GM23338 (cell line): ENCODE measurements at regions not wholly inside any gene's neighbourhood (a gene's known extent, or its start where the extent isn't known, plus 50 kb on each side); places are given as distances from the start of the nearest gene placed in this dataset.

Experiments used
- ATAC-seq: fragments of 200-7000 bp; cut with Tn5 transposase; 3 replicates; pipeline ENCODE4 v1.9.1; 2020
- DNase-seq: peaks from one replicate; pipeline ENCODE4 v3.0.0-alpha.2; 2015; ENCODE audit warnings: low spot score
- H2AFZ ChIP-seq: fragments of 200-600 bp; sonication (generic); 2 replicates; pipeline ENCODE4 v1.8.0; 2016; ENCODE audit warnings: antibody characterized with exemption, mild to moderate bottlenecking, moderate library complexity
- H3F3A ChIP-seq: fragments of 200-600 bp; sonication (generic); replicated peaks from 2 replicates; pipeline ENCODE4 v1.8.0; 2017; ENCODE audit warnings: antibody characterized with exemption, mixed run types, low read depth
- H3K27ac ChIP-seq: fragments of 200-600 bp; sonication (generic); 2 replicates; pipeline ENCODE4 v1.6.1; 2016; ENCODE audit warnings: low read depth
- H3K27me3 ChIP-seq: fragments of 200-600 bp; sonication (generic); 2 replicates; pipeline ENCODE4 v1.8.0; 2016; ENCODE audit warnings: mild to moderate bottlenecking, mixed run types, moderate library complexity; ENCODE audit not compliant: insufficient read depth
- H3K36me3 ChIP-seq: fragments of 200-600 bp; sonication (generic); 2 replicates; pipeline ENCODE4 v1.8.0; 2016; ENCODE audit warnings: mild to moderate bottlenecking; ENCODE audit not compliant: insufficient read depth
- H3K4me1 ChIP-seq: fragments of 200-600 bp; sonication (generic); 2 replicates; pipeline ENCODE4 v1.8.0; 2016; ENCODE audit warnings: mild to moderate bottlenecking, moderate library complexity; ENCODE audit not compliant: insufficient read depth
- H3K4me2 ChIP-seq: fragments of 200-600 bp; sonication (generic); 2 replicates; pipeline ENCODE4 v1.7.1; 2017; ENCODE audit warnings: mixed run types
- H3K4me3 ChIP-seq: fragments of 200-600 bp; sonication (generic); 2 replicates; pipeline ENCODE4 v1.6.1; 2016; ENCODE audit warnings: mixed run types
- H3K79me2 ChIP-seq: fragments of 200-600 bp; sonication (generic); replicated peaks from 2 replicates; pipeline ENCODE4 v1.8.0; 2017; ENCODE audit warnings: mild to moderate bottlenecking; ENCODE audit not compliant: insufficient read depth
- H3K9me2 ChIP-seq: fragments of 200-600 bp; sonication (generic); 2 replicates; pipeline ENCODE4 v1.8.0; 2017; ENCODE audit not compliant: insufficient read depth
- H4K20me1 ChIP-seq: fragments of 200-600 bp; sonication (generic); replicated peaks from 2 replicates; pipeline ENCODE4 v1.8.0; 2017; ENCODE audit warnings: mild to moderate bottlenecking; ENCODE audit not compliant: insufficient read depth
- H3K27ac Mint-ChIP-seq: 2 replicates; pipeline ENCODE4 v1.8.0; 2020; ENCODE audit warnings: inconsistent platforms, mild to moderate bottlenecking, moderate library complexity, mixed read lengths
- H3K27me3 Mint-ChIP-seq: 3 replicates; pipeline ENCODE4 v1.8.0; 2022; ENCODE audit warnings: low read depth, mild to moderate bottlenecking, moderate library complexity, mixed read lengths, inconsistent platforms; ENCODE audit not compliant: insufficient read depth, poor library complexity
- H3K36me3 Mint-ChIP-seq: 3 replicates; pipeline ENCODE4 v1.8.0; 2021; ENCODE audit warnings: low read depth, mild to moderate bottlenecking, inconsistent platforms, moderate library complexity, mixed read lengths
- H3K4me1 Mint-ChIP-seq: 3 replicates; pipeline ENCODE4 v1.8.0; 2020; ENCODE audit warnings: mild to moderate bottlenecking, inconsistent platforms, mixed read lengths
- H3K4me3 Mint-ChIP-seq: 3 replicates; pipeline ENCODE4 v1.8.0; 2021; ENCODE audit warnings: moderate library complexity, mild to moderate bottlenecking, inconsistent platforms, mixed read lengths
- H3K9me3 Mint-ChIP-seq: 3 replicates; pipeline ENCODE4 v1.8.0; 2020; ENCODE audit warnings: moderate library complexity, mild to moderate bottlenecking, inconsistent platforms, mixed read lengths
- CREB1 ChIP-seq: fragments of 250-450 bp; sonication (Bioruptor Pico); IDR thresholded peaks from 2 replicates; pipeline ENCODE4 v1.5.0; 2020; ENCODE audit warnings: low read depth, mild to moderate bottlenecking, moderate library complexity
- CTCF ChIP-seq, 2 experiments: fragments of 200-600 bp in 1 of 2; sonication (generic) in 1 of 2; conservative IDR thresholded peaks; 2 replicates each; pipeline versions ENCODE4 v1.5.1 to v1.6.1; 2016 to 2017; ENCODE audit warnings: antibody characterized with exemption in 2 of 2, low read depth in 2 of 2, mild to moderate bottlenecking in 2 of 2, moderate library complexity in 1 of 2
- EZH2 ChIP-seq: fragments of 200-600 bp; sonication (generic); IDR thresholded peaks from one replicate; pipeline ENCODE4 v1.8.0; 2017; ENCODE audit warnings: antibody characterized with exemption, mild to moderate bottlenecking, low read depth; ENCODE audit not compliant: unreplicated experiment
- EZH2phosphoT487 ChIP-seq: fragments of 200-600 bp; sonication (generic); IDR thresholded peaks from one replicate; pipeline ENCODE4 v1.8.1; 2018; ENCODE audit warnings: antibody characterized with exemption; ENCODE audit not compliant: unreplicated experiment
- JUNB ChIP-seq: IDR thresholded peaks from one replicate; pipeline ENCODE4 v1.6.1; 2016; ENCODE audit warnings: antibody characterized with exemption; ENCODE audit not compliant: unreplicated experiment
- NANOG ChIP-seq: IDR thresholded peaks from 2 replicates; pipeline ENCODE4 v1.6.1; 2016; ENCODE audit warnings: antibody characterized with exemption, borderline replicate concordance
- POLR2AphosphoS5 ChIP-seq: IDR thresholded peaks from 2 replicates; pipeline ENCODE4 v1.6.1; 2016; ENCODE audit warnings: antibody characterized with exemption, low read depth
- REST ChIP-seq: IDR thresholded peaks from one replicate; pipeline ENCODE4 v1.6.1; 2018; ENCODE audit warnings: antibody characterized with exemption; ENCODE audit not compliant: unreplicated experiment
- STAT1 ChIP-seq: IDR thresholded peaks from one replicate; pipeline ENCODE4 v1.6.1; 2016; ENCODE audit warnings: antibody characterized with exemption; ENCODE audit not compliant: unreplicated experiment
- ZNF114 ChIP-seq: fragments of 250-450 bp; sonication (Bioruptor Pico); IDR thresholded peaks from 2 replicates; pipeline ENCODE4 v1.5.0; 2020; ENCODE audit warnings: mild to moderate bottlenecking, moderate library complexity
- ZNF331 ChIP-seq: fragments of 250-450 bp; sonication (Bioruptor Pico); IDR thresholded peaks from 2 replicates; pipeline ENCODE4 v1.5.0; 2020; ENCODE audit warnings: low read depth, mild to moderate bottlenecking, moderate library complexity
- ZNF462 ChIP-seq: fragments of 250-450 bp; sonication (Bioruptor Pico); IDR thresholded peaks from 2 replicates; pipeline ENCODE4 v1.5.0; 2020; ENCODE audit warnings: mild to moderate bottlenecking, moderate library complexity
- TF ChIP-seq, protein P1 (sequence below): IDR thresholded peaks from 2 replicates; pipeline ENCODE4 v1.6.1; 2016; ENCODE audit warnings: antibody characterized with exemption

- Histone ChIP-seq H2AFZ (no peak overlapping the region), H3K36me3 (peaks cover 6% of the 10 kb centered on the region; the same call in 1 of the 2 replicates), H3K27ac (no peak overlapping the region), H3K79me2 (no peaks in the 10 kb centered on the region), H3K4me2 (no peak overlapping the region), H3K4me3 (no peak overlapping the region), H3F3A (no peaks in the 10 kb centered on the region), H3K27me3 (no peaks in the 10 kb centered on the region), H4K20me1 (no peaks in the 10 kb centered on the region), H3K4me1 (no peaks in the 10 kb centered on the region), H3K9me2 (0 out of 2 replicates have a peak, but pooled peaks cover 8% of the 10 kb centered on the region)
- Mint-ChIP-seq H3K9me3 (peaks cover 32% of the 10 kb centered on the region), H3K27me3 (no peaks in the 10 kb centered on the region), H3K27ac (no peak overlapping the region), H3K36me3 (peaks cover 15% of the 10 kb centered on the region), H3K4me1 (no peaks in the 10 kb centered on the region), H3K4me3 (no peak overlapping the region)
- ATAC-seq (no peak), DNase-seq (no peak)
- no peak for TF ChIP-seq POLR2AphosphoS5
- no peak for TF ChIP-seq REST
- TF ChIP-seq ZNF114 (CRISPR knock-in tag), result no peak
- TF ChIP-seq CREB1 (CRISPR knock-in tag), result no peak
- no peak for TF ChIP-seq NANOG
- TF ChIP-seq ZNF462, result no peak
- no peak for TF ChIP-seq ZNF331 (CRISPR knock-in tag)
- no peak for TF ChIP-seq STAT1
- no peak for TF ChIP-seq EZH2
- TF ChIP-seq EZH2phosphoT487, result no peak
- TF ChIP-seq, protein P1, sequence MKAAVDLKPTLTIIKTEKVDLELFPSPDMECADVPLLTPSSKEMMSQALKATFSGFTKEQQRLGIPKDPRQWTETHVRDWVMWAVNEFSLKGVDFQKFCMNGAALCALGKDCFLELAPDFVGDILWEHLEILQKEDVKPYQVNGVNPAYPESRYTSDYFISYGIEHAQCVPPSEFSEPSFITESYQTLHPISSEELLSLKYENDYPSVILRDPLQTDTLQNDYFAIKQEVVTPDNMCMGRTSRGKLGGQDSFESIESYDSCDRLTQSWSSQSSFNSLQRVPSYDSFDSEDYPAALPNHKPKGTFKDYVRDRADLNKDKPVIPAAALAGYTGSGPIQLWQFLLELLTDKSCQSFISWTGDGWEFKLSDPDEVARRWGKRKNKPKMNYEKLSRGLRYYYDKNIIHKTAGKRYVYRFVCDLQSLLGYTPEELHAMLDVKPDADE, result no peak
- no peak for TF ChIP-seq CTCF (conservative IDR thresholded peaks at IDR 0.05; ENCODE audit: low read depth in 2 of 2)
- TF ChIP-seq JUNB, result no peak
These were observed 178.0 kb upstream of the BLID start for GRCh38 chr11:122294041-122294440.
